GM21381 (cell line): ENCODE measurements at regions not wholly inside any gene's neighbourhood (a gene's known extent, or its start where the extent isn't known, plus 50 kb on each side); places are given as distances from the start of the nearest gene placed in this dataset.
"Not testable (repeated sequence)": the region's sequence is repeated elsewhere in the genome, so short reads cannot be mapped to it uniquely, and the experiment has no call there.

Experiments
- ATAC-seq: cut with Tn5 transposase; IDR thresholded peaks from one replicate; pipeline ENCODE4 v1.9.1; 2021; ENCODE audit warnings: mild to moderate bottlenecking, moderate library complexity; ENCODE audit not compliant: unreplicated experiment

GRCh38 chr11:38595359-38596016, 1997.5 kb upstream of the RAG2 start:
- ATAC-seq = not testable (repeated sequence)

DNA sequence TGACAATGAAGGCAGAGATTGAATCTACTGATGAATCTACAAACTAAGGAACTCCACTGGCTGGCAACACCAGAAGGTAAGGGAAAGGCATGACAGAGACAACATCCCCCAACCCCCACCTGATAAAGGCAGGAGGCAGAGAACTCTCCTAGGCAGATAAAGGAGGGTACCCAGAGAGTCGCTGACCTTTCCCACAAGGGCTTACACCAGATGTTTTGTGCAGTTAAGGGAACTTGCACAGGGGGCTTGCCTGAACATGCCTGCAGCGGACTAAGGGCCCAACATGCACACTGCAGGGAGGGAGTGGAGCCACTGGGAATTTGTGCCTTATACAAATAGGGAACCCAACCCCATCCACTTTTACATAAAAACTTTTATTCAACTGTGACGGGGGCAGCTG, 1996.9 kb upstream of the RAG2 start:
- ATAC-seq = no peak

GRCh38 chr11:38593649-38594048, 1995.6 kb upstream of the RAG2 start:
- no peak for ATAC-seq

- no peak for ATAC-seq
Measured at GRCh38 chr11:38582756-38583155, 1984.7 kb upstream of the RAG2 start.

DNA sequence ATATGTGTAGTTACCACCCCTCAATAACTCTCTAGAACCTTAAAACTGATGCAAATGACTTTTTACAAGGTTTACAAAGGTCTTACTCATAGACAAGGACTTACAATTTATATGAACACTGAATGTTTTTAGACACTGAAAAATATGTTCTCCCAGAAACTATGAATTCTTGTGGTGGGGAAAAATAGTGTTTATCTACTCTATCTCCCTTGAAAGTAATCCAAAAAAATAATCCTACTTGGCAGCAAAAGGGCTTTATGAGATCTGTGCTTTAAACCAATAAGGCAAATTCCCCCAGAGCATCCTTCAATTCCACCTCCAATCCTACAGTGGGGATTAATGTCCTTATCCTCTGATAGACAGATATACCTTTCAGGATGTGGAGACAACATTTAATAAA, 1984.1 kb upstream of the RAG2 start:
- ATAC-seq = no peak

GRCh38 chr11:38577769-38578168, 1979.7 kb upstream of the RAG2 start:
- no peak for ATAC-seq

- ATAC-seq = no peak
Measured at GRCh38 chr11:38562562-38562961, 1964.5 kb upstream of the RAG2 start.

- no peak for ATAC-seq
Measured at GRCh38 chr11:38553148-38553547, 1955.1 kb upstream of the RAG2 start.

- ATAC-seq = no peak
Measured at GRCh38 chr11:38547462-38547861, 1949.4 kb upstream of the RAG2 start.

DNA sequence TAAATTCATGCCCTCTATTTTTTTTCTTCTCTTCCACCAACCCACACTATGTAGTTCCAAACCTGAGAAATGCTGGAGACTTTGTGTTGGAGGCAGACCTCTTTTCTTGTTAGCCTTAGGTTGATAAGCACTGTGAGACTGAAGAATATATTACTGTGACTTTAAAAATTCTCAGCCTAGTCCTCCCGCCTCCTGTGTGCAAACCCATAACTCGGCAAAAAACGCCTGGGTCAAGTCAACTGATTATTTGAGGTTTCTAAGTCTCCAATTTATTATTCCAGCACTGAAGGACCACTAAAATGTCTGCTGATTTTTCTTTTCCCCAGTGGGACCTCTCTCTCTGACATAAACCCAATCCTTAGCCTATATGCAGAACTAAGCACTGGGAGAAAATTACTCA, 1946.0 kb upstream of the RAG2 start:
- ATAC-seq = no peak

DNA sequence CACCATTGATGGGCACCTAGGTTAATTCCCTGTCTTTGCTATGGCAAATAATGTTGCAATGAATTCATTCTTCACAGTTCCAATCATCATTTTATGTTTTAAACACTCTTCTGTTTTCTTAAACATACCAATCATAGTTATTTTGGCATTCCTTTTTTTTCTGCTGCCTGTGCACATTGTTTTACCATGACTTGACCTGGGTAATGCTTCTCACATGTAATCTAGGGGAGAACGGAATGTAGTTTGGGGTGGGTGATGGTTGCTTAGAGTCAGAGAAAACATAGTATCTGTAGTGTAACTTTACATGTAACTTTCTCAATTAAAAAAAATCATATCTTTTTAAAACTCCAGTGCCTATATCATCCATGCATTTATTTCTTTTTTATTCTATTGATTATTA, 1945.3 kb upstream of the RAG2 start:
- no peak for ATAC-seq

GRCh38 chr11:38538866-38539680, 1941.0 kb upstream of the RAG2 start:
- no peak for ATAC-seq

GRCh38 chr11:38530226-38530625, 1932.2 kb upstream of the RAG2 start:
- no peak for ATAC-seq

- ATAC-seq = no peak
Measured at GRCh38 chr11:38524945-38525344, 1926.9 kb upstream of the RAG2 start.

DNA sequence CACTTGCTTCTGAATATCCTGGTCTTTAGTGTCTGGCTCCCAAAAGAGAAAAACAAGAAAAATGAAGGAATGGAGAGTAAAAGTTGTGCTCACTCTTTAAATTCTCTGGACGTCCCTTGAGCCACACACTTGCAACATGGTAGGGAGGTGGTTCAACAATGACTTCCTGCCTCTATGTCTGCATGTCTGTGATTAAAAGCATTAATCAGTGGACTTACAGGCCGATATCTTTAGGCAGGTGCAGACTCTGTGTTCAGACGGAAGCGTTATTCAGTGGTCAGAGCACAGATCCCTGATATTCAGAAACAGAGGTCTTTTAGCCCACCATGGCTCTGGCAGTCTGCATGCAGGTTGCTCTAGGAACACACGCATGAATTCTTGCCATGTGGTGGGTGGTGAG, 1920.0 kb upstream of the RAG2 start:
- ATAC-seq = no peak

GRCh38 chr11:38512830-38513229, 1914.8 kb upstream of the RAG2 start:
- not testable (repeated sequence) for ATAC-seq

DNA sequence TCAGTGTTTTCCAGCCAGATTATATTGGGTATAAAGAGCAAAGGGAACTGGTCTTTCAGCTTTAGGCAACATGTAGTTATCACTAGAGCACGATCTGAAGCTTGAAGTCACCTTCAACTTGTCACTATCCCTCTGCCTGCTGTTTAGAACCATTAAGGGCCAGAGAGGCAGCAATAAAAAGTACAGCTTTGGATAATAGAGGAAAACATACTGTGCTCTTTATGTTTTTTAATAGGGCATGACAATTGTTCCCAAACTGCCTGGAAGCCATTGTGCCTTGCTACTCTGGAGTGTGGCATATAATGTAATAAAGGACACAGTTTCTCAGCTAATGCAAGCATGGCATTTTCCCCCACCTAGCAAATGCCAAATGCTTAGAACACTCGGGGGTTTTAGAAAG, 1912.0 kb upstream of the RAG2 start:
- no peak for ATAC-seq

GRCh38 chr11:38503876-38504275, 1905.8 kb upstream of the RAG2 start:
- ATAC-seq = no peak

DNA sequence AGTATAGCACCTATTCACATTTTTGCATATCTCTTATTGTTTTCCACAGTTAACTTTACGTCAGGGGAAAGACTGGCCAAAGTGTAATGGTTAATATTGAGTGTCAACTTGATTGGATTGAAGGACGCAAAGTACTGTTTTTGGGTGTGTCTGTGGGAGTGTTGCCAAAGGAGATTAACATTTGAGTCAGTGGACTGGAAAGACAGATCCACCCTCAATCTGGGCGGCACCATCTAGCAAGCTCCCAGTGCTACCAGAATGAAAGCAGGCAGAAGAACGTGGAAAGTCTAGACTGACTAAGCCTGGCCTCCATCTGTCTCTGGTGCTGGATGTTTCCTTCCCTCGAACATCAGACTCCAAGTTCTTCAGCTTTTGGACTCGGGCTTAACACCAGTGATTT, 1900.7 kb upstream of the RAG2 start:
- no peak for ATAC-seq

- no peak for ATAC-seq
Measured at GRCh38 chr11:38491986-38492385, 1894.0 kb upstream of the RAG2 start.

DNA sequence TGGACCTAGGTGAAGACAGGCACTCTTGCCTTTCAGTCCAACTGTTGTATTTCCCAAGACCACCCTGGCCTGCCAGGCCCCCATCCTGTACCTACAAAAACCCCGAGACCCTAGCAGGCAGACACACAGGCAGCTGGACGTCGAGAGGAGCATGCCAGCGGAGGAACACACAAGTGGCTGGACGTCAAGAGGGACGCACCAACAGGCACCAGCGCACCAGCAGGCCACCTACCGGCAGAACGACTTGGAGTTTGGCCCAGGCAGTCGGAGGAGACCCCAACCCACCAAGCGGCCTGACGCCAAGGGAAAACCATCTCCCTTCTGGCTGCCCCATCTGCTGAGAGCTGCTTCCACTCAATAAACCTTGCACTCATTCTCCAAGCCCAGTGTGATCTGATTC, 1883.4 kb upstream of the RAG2 start:
- ATAC-seq = no peak

DNA sequence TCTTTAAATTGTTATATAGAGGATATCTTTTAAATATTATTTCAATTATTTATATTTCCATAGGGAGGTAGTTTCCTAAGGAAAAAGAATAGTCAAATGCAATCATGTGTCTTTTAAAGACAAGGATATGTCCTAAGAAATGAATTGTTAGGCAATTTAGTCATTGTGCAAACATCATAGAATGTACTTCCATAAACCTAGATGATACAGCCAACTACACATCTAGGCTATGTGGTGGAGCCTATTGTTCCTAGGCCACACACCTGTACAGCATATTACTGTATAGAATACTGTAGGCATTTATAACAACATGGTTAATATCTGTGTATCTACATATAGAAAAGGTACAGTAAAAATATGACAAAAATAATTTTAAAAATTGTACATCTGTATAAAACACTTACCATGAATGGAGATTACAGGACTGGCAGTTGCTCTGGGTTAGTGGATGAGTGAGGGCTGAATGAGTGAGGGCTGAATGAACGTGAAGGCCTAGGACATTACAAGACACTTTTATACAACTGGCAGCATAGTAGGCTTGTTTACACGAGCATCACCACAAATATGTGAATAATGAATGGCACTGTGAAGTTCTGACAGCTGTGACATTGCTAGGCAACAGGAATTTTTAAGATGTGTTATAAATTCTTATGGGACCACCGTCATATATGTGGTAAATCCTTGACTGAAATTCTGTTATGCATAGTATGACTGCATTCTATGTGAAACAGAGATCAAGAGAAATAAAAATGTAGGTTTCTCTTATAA, 1879.0 kb upstream of the RAG2 start:
- ATAC-seq = no peak
